H1 (cell line): ENCODE measurements at regions not wholly inside any gene's neighbourhood (a gene's known extent, or its start where the extent isn't known, plus 50 kb on each side); places are given as distances from the start of the nearest gene placed in this dataset.
A peak's percentile ranks its signal among the peaks of the same experiment; 100 is the strongest.

Source experiments
- CTCF ChIA-PET: fragments of 300-600 bp; sonication (Branson Sonifier 250); formaldehyde crosslinking; loops from one replicate; lab custom pipeline; 2021; ENCODE audit not compliant: partially characterized antibody; lab: Charles Lee
- POLR2A ChIA-PET: fragments of 300-600 bp; sonication (Branson Sonifier 250); formaldehyde crosslinking; loops from one replicate; lab custom pipeline; 2021; ENCODE audit warnings: inconsistent platforms; ENCODE audit not compliant: partially characterized antibody; lab: Charles Lee
- DNase-seq, 2 experiments: peaks; one replicate each; pipeline versions ENCODE4 v3.0.0 to v3.0.0-alpha.2; 2010 to 2022; ENCODE audit warnings: low spot score in 2 of 2, low read depth in 1 of 2, mixed read lengths in 1 of 2
- FAIRE-seq: peaks from 2 replicates; lab custom pipeline; 2011; peaks lifted over from hg19 to GRCh38; lab: Jason Lieb, UNC
- H2AFZ ChIP-seq: 2 replicates; pipeline ENCODE4 v1.8.1; 2012; ENCODE audit warnings: low read length, inconsistent platforms
- H2AK5ac ChIP-seq: 2 replicates; pipeline ENCODE4 v1.6.1; 2013; ENCODE audit warnings: low read depth, low read length
- H2BK120ac ChIP-seq: replicated peaks from 2 replicates; pipeline ENCODE3; 2013; ENCODE audit warnings: low read depth, low read length, inconsistent platforms
- H2BK12ac ChIP-seq: 2 replicates; pipeline ENCODE4 v1.6.1; 2013; ENCODE audit warnings: low read depth, low read length
- H2BK15ac ChIP-seq: 2 replicates; pipeline ENCODE4 v1.6.1; 2013; ENCODE audit warnings: low read length
- H2BK20ac ChIP-seq: 2 replicates; pipeline ENCODE4 v1.6.1; 2013; ENCODE audit warnings: low read length
- H2BK5ac ChIP-seq: 2 replicates; pipeline ENCODE4 v1.6.1; 2013; ENCODE audit warnings: low read depth, low read length
- H3K14ac ChIP-seq: 2 replicates; pipeline ENCODE4 v1.6.1; 2013; ENCODE audit warnings: inconsistent platforms; ENCODE audit not compliant: insufficient read length
- H3K18ac ChIP-seq: 2 replicates; pipeline ENCODE4 v1.6.1; 2013; ENCODE audit warnings: low read length; ENCODE audit errors: extremely low read depth
- H3K23ac ChIP-seq: 2 replicates; pipeline ENCODE4 v1.6.1; 2013; ENCODE audit warnings: inconsistent platforms; ENCODE audit not compliant: insufficient read length
- H3K23me2 ChIP-seq: 2 replicates; pipeline ENCODE4 v1.6.1; 2013; ENCODE audit warnings: low read depth, low read length
- H3K27ac ChIP-seq: 2 replicates; pipeline ENCODE4 v1.6.1; 2011; ENCODE audit warnings: low read depth, low read length, inconsistent platforms
- H3K27me3 ChIP-seq, 4 experiments: replicated peaks in 1 of 4; 1 replicate in 1 of 4; 2 replicates in 3 of 4; pipeline versions ENCODE4 v1.6.1 to v1.8.1; 2011 to 2013; ENCODE audit warnings: low read length in 3 of 4, mild to moderate bottlenecking in 3 of 4, inconsistent platforms in 2 of 4, mixed read lengths in 2 of 4, moderate library complexity in 1 of 4; ENCODE audit not compliant: control insufficient read depth in 3 of 4, insufficient read depth in 3 of 4; ENCODE audit errors: extremely low read depth in 1 of 4
- H3K36me3 ChIP-seq, 4 experiments: 2 replicates each; pipeline versions ENCODE4 v1.6.1 to v1.8.1; 2011 to 2013; ENCODE audit warnings: mild to moderate bottlenecking in 4 of 4, low read length in 3 of 4, moderate library complexity in 2 of 4, control low read depth in 1 of 4, inconsistent platforms in 1 of 4; ENCODE audit not compliant: insufficient read depth in 4 of 4, control insufficient read depth in 2 of 4
- H3K4ac ChIP-seq: replicated peaks from 2 replicates; pipeline ENCODE3; 2013; ENCODE audit warnings: low read length, low read depth, mixed read lengths, inconsistent platforms; ENCODE audit not compliant: insufficient read length
- H3K4me1 ChIP-seq, 4 experiments: replicated peaks in 1 of 4; 1 replicate in 1 of 4; 2 replicates in 3 of 4; pipeline versions ENCODE4 v1.6.1 to v1.8.1; 2011 to 2013; ENCODE audit warnings: low read length in 3 of 4, inconsistent platforms in 2 of 4, mixed read lengths in 1 of 4; ENCODE audit not compliant: insufficient read depth in 4 of 4, control insufficient read depth in 3 of 4
- H3K4me2 ChIP-seq, 2 experiments: 2 replicates each; pipeline versions ENCODE4 v1.6.1 to v1.8.1; 2011 to 2013; ENCODE audit warnings: low read depth in 2 of 2, low read length in 2 of 2, control low read depth in 1 of 2, inconsistent platforms in 1 of 2, mild to moderate bottlenecking in 1 of 2; ENCODE audit not compliant: insufficient read depth in 1 of 2
- H3K4me3 ChIP-seq, 4 experiments: fragments of 200-600, 300-600 bp in 1 of 4; sonication (generic), shearing (Covaris generic), sonication (Bioruptor Twin) in 1 of 4; 2 replicates each; pipeline versions ENCODE4 v1.5.1 to v1.8.1; 2011 to 2016; ENCODE audit warnings: low read length in 4 of 4, low read depth in 3 of 4, control low read depth in 2 of 4, inconsistent platforms in 2 of 4, mild to moderate bottlenecking in 2 of 4, mixed read lengths in 1 of 4, moderate library complexity in 1 of 4; ENCODE audit not compliant: insufficient read depth in 2 of 4; ENCODE audit errors: extremely low read depth in 1 of 4
- H3K56ac ChIP-seq: replicated peaks from 2 replicates; pipeline ENCODE3; 2013; ENCODE audit warnings: low read depth, mild to moderate bottlenecking, mixed read lengths, low read length, inconsistent platforms; ENCODE audit not compliant: insufficient read length
- H3K79me1 ChIP-seq: 2 replicates; pipeline ENCODE4 v1.6.1; 2013; ENCODE audit warnings: low read depth, low read length, control low read depth
- H3K79me2 ChIP-seq, 2 experiments: 2 replicates each; pipeline versions ENCODE4 v1.6.1 to v1.8.1; 2012 to 2013; ENCODE audit warnings: low read length in 2 of 2, mild to moderate bottlenecking in 2 of 2, inconsistent platforms in 1 of 2; ENCODE audit not compliant: insufficient read depth in 2 of 2, control insufficient read depth in 1 of 2
- H3K9ac ChIP-seq, 4 experiments: replicated peaks in 1 of 4; 1 replicate in 1 of 4; 2 replicates in 3 of 4; pipeline versions ENCODE4 v1.6.1 to v1.8.1; 2011 to 2013; ENCODE audit warnings: low read depth in 3 of 4, low read length in 3 of 4, control low read depth in 2 of 4, mild to moderate bottlenecking in 2 of 4, moderate library complexity in 2 of 4, inconsistent platforms in 1 of 4; ENCODE audit errors: extremely low read depth in 1 of 4
- H3K9me3 ChIP-seq, 2 experiments: 2 replicates each; pipeline versions ENCODE4 v1.6.1 to v1.8.1; 2012 to 2013; ENCODE audit warnings: mild to moderate bottlenecking in 2 of 2, moderate library complexity in 2 of 2, control low read depth in 1 of 2, inconsistent platforms in 1 of 2, low read depth in 1 of 2, low read length in 1 of 2, mixed read lengths in 1 of 2; ENCODE audit not compliant: insufficient read depth in 2 of 2
- H4K20me1 ChIP-seq, 2 experiments: replicated peaks in 1 of 2; 2 replicates each; pipeline versions ENCODE3 to v1.8.1; 2011 to 2013; ENCODE audit warnings: inconsistent platforms in 2 of 2, low read length in 2 of 2, mild to moderate bottlenecking in 1 of 2; ENCODE audit not compliant: insufficient read depth in 2 of 2, control insufficient read depth in 1 of 2
- H4K5ac ChIP-seq: 2 replicates; pipeline ENCODE4 v1.6.1; 2013; ENCODE audit warnings: low read length, low read depth, mixed read lengths, inconsistent platforms; ENCODE audit not compliant: insufficient read length
- H4K8ac ChIP-seq: 2 replicates; pipeline ENCODE4 v1.8.0; 2013; ENCODE audit warnings: mild to moderate bottlenecking, moderate library complexity, low read length, inconsistent platforms; ENCODE audit not compliant: insufficient read depth; ENCODE audit errors: extremely low read depth
- H4K91ac ChIP-seq: replicated peaks from 2 replicates; pipeline ENCODE3; 2013; ENCODE audit warnings: low read length, mixed read lengths, inconsistent platforms; ENCODE audit not compliant: insufficient read length
- BACH1 ChIP-seq: IDR thresholded peaks from 2 replicates; pipeline ENCODE4 v1.6.1; 2012; ENCODE audit warnings: low read length, improper control_type of control experiment
- BCL11A ChIP-seq, 2 experiments: IDR thresholded peaks; one replicate each; pipeline ENCODE4 v1.6.1; 2011; ENCODE audit warnings: low read depth in 2 of 2, low read length in 2 of 2, mild to moderate bottlenecking in 2 of 2
- BRCA1 ChIP-seq: IDR thresholded peaks from 2 replicates; pipeline ENCODE4 v1.6.1; 2012; ENCODE audit warnings: low read depth, low read length, improper control_type of control experiment
- CREB1 ChIP-seq: IDR thresholded peaks from 2 replicates; pipeline ENCODE4 v1.6.1; 2012; ENCODE audit warnings: inconsistent platforms
- EP300 ChIP-seq, 2 experiments: IDR thresholded peaks; 1 replicate in 1 of 2; 2 replicates in 1 of 2; pipeline ENCODE4 v1.6.1; 2011 to 2012; ENCODE audit warnings: low read depth in 2 of 2, low read length in 2 of 2, mild to moderate bottlenecking in 2 of 2, borderline replicate concordance in 1 of 2, inconsistent platforms in 1 of 2, moderate library complexity in 1 of 2
- EZH2 ChIP-seq: fragments of 200-600 bp; sonication (generic); IDR thresholded peaks from 2 replicates; pipeline ENCODE4 v1.7.1; 2012; ENCODE audit warnings: low read depth, mild to moderate bottlenecking, moderate library complexity, low read length, inconsistent platforms; ENCODE audit not compliant: severe bottlenecking
- GTF2F1 ChIP-seq: IDR thresholded peaks from 2 replicates; pipeline ENCODE4 v1.6.1; 2012; ENCODE audit warnings: low read depth, low read length, improper control_type of control experiment, borderline replicate concordance
- KDM1A ChIP-seq: fragments of 200-600, 300-600 bp; sonication (generic); IDR thresholded peaks from 2 replicates; pipeline ENCODE4 v1.7.1; 2016; ENCODE audit warnings: mild to moderate bottlenecking, low read length, borderline replicate concordance
- MAX ChIP-seq: IDR thresholded peaks from 2 replicates; pipeline ENCODE4 v1.6.1; 2012; ENCODE audit warnings: inconsistent platforms
- PHF8 ChIP-seq: fragments of 200-600 bp; sonication (generic); conservative IDR thresholded peaks from 2 replicates; pipeline ENCODE4 v1.7.1; 2012; ENCODE audit warnings: low read depth, mild to moderate bottlenecking, inconsistent platforms, low read length, moderate library complexity
- RFX5 ChIP-seq: IDR thresholded peaks from 2 replicates; pipeline ENCODE4 v1.6.1; 2011; ENCODE audit warnings: low read depth, low read length, improper control_type of control experiment, borderline replicate concordance
- SIRT6 ChIP-seq: IDR thresholded peaks from one replicate; pipeline ENCODE4 v1.7.1; 2012; ENCODE audit warnings: low read length, inconsistent platforms
- SRF ChIP-seq: IDR thresholded peaks from 2 replicates; pipeline ENCODE4 v1.6.1; 2011; ENCODE audit warnings: mild to moderate bottlenecking, low read depth, low read length, moderate library complexity
- SUZ12 ChIP-seq: fragments of 200-600 bp; sonication (generic); IDR thresholded peaks from 2 replicates; pipeline ENCODE4 v1.6.1; 2012; ENCODE audit warnings: mild to moderate bottlenecking, inconsistent platforms, low read length, moderate library complexity, mixed read lengths
- TAF7 ChIP-seq: optimal IDR thresholded peaks from 2 replicates; pipeline ENCODE3; 2011; ENCODE audit warnings: low read depth, mild to moderate bottlenecking, inconsistent platforms, low read length, moderate library complexity, borderline replicate concordance
- WGBS, 2 experiments: shearing (Covaris generic) in 1 of 2; methylation state at CpG; one replicate each; pipeline versions ENCODE4 v1.1.6 to v1.1.7; 2013 to 2015; ENCODE audit warnings: low lambda C conversion rate in 2 of 2, mixed read lengths in 2 of 2, inconsistent platforms in 1 of 2, low coverage in 1 of 2, missing lambda C conversion rate in 1 of 2; ENCODE audit not compliant: insufficient replicate concordance in 2 of 2, insufficient coverage in 1 of 2, insufficient read length in 1 of 2; ENCODE audit errors: extremely low coverage in 1 of 2, missing lambda C conversion rate in 1 of 2; 5-methylcytosine and 5-hydroxymethylcytosine counted together

- peaks cover 0 to 4% of the 10 kb centered on the region in 2 experiments; a peak in 1 of 4 replicates for H3K9me3 ChIP-seq
- H3K79me1 ChIP-seq = no peaks in the 10 kb centered on the region
- H3K4ac ChIP-seq = no peak overlapping the region
- H2AFZ ChIP-seq = no peak overlapping the region; the same call in 1 of the 2 replicates
- H3K23ac ChIP-seq = no peak overlapping the region
- no peak overlapping the region for H3K56ac ChIP-seq
- DNase-seq (no peak), FAIRE-seq (no peak)
- H3K27me3 ChIP-seq = no peaks in the 10 kb centered on the region
- no peaks in the 10 kb centered on the region for H3K23me2 ChIP-seq
- no peaks in the 10 kb centered on the region for H3K36me3 ChIP-seq
- H3K18ac ChIP-seq = no peak overlapping the region
- POLR2A ChIA-PET = no interaction called here
- H2BK120ac ChIP-seq = no peak overlapping the region
- H2AK5ac ChIP-seq = no peak overlapping the region
- H4K20me1 ChIP-seq = no peaks in the 10 kb centered on the region
- CTCF ChIA-PET = interaction anchor here (0.6 to 1.4 kb wide), 3 partner anchors 12 to 583 kb away, joined by 3 to 8 read pairs (median 3); no protein-coding TSS in a partner anchor
- H3K14ac ChIP-seq = no peak overlapping the region
- H3K9ac ChIP-seq = no peak overlapping the region
- H2BK20ac ChIP-seq = peak overlapping the region; percentile 15; the same call in 1 of the 2 replicates
- H3K4me3 ChIP-seq = no peak overlapping the region
- H3K27ac ChIP-seq = no peak overlapping the region
- no peak overlapping the region for H2BK5ac ChIP-seq
- H4K91ac ChIP-seq = no peak overlapping the region
- no peak overlapping the region for H2BK12ac ChIP-seq
- no peak overlapping the region for H3K4me2 ChIP-seq
- H4K5ac ChIP-seq = no peak overlapping the region
- TF ChIP-seq EP300 (IDR thresholded peaks at IDR 0.05; ENCODE audit: borderline replicate concordance in 1 of 2, low read depth in 2 of 2, low read length in 2 of 2) = no peak
- no peak for TF ChIP-seq CREB1
- no peak for TF ChIP-seq PHF8
- no peak for TF ChIP-seq SUZ12
- TF ChIP-seq RFX5 = no peak
- TF ChIP-seq MAX = no peak
- TF ChIP-seq TAF7 = no peak
- TF ChIP-seq KDM1A = no peak
- TF ChIP-seq BCL11A (IDR thresholded peaks at IDR 0.05; ENCODE audit: low read depth in 2 of 2, low read length in 2 of 2) = no peak
- no peak for TF ChIP-seq BRCA1
- no peak for TF ChIP-seq BACH1
- TF ChIP-seq GTF2F1 = no peak
- no peak for TF ChIP-seq SIRT6
- TF ChIP-seq SRF = no peak
- TF ChIP-seq EZH2 = no peak
- no peak overlapping the region for H2BK15ac ChIP-seq
- 91% methylated on average over 7 of the region's 7 CpGs; no CpG with 5 or more reads in 1 of the 2 experiments for WGBS, 2 experiments
- no peaks in the 10 kb centered on the region for H3K79me2 ChIP-seq
- peaks cover 0 to 2% (median 0%) of the 10 kb centered on the region in 4 experiments; a peak in 1 of 7 replicates for H3K4me1 ChIP-seq
- H4K8ac ChIP-seq = no peak overlapping the region
Observed at GRCh38 chr1:233480198-233480597, 133.7 kb upstream of the KCNK1 start.
